CD4-positive, alpha-beta T cell treated with Interleukin-4 for 1 hour (primary cell): ENCODE measurements at regions not wholly inside any gene's neighbourhood (a gene's known extent, or its start where the extent isn't known, plus 50 kb on each side); places are given as distances from the start of the nearest gene placed in this dataset.
"Not testable (repeated sequence)": the region's sequence is repeated elsewhere in the genome, so short reads cannot be mapped to it uniquely, and the experiment has no call there.

Source experiments
- DNase-seq, 2 donors: peaks; one replicate each; pipeline ENCODE4 v3.0.0-alpha.2; 2020 to 2022

DNA sequence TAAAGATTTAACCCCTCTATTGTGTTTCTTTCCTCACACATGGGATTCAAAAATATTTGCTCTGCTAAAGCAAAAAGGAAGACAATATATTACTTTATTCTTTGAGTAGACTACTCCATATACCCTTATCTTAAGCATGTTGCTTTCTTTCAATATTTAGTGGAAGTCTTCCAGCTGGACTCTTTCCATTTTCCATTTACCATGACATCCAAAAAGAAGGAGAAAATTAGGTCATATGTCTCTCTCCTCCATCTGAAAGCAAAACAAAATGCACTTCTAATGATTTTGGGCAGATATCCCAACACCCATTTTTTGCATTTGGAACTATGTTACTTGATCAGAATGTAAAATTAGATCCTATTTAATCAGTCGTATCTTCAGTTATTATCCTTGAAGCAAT lies 1336.5 kb downstream of the PCDH19 start:
- DNase-seq = no peak

DNA sequence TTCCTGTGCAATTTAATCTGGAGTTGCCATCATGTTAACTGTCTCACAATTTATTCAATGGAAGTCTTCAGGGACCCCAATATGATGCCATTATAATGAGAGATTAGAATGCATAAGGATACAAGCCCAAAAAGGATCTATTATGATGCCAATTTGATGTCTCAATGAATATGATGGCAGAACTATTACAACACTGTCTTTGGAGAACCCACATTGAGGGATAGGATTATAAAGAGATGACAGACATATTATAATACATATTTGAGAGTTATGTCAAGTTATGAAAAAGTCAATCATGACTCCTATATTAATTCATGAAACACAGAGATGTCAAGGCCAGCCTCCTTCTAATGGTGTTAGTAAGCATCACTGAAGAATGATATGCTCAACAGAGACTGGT lies 1358.4 kb downstream of the PCDH19 start:
- no peak for DNase-seq

DNA sequence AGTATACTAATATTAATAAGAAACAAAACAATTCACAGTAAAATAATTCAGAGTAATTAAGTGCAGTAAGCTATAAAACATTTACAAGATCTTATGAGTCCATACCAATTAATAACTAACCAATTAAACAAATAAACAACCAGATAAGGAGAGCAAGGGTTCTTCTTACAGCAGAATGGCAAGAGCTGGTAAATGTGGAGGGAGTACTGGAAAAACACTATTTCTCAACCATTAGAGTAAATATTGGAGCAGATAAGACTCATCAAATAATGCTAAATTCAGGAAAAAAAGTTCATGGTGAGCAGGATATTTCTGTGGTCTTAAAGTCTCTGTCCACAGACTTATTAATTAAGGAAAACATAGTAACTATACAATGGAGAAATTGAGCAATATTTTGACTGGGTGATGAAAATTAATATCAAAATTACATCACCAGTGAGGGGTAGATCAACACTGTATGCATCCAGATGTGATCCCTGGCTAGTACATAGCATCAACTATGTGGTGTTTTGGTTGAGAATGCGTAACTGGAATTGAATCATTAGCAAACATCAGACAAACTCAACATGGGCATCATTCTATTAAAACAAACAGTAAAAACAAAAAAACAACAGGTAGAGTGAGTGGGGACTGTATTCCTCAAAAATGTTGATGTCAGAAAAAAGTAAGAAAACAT lies 1376.7 kb downstream of the PCDH19 start:
- no peak for DNase-seq

DNA sequence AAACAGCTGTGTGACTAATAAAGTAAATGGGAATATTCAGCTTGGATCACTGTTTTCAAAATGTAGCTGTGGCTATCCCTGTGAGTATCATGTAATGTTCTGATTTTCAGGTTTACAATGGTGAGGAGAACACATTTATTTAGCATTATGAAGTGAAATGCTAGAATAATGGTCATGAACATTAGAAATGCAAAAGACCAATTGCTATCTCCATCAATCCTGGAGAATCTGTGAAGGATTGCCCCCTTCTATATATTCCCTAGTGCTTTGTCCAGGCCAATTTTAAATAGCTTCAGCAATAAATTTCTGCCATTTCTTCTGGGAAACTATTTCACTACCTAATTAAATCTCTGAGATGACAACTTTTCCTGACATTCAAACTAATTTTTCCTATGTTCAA lies 1399.1 kb downstream of the PCDH19 start:
- no peak for DNase-seq

DNA sequence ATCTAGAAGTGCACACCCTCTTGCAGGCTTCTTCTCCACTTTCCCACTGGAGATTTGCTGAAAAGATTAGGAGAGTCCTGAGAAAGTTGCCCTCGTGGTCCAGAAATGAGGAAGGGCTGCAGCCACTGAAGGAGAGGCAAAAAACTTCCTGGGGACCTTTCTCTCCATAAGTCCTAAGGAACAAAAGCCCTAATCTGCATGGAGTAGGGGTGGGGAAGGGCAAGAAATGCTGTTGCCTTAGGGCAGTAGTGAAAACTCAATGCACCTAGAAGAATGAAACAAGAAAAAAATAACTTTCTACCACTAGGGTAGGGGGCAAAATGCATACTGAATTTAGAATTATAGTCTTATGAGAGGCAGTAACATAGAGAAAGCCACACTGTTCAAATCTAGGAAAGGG lies 1408.8 kb downstream of the PCDH19 start:
- no peak for DNase-seq

DNA sequence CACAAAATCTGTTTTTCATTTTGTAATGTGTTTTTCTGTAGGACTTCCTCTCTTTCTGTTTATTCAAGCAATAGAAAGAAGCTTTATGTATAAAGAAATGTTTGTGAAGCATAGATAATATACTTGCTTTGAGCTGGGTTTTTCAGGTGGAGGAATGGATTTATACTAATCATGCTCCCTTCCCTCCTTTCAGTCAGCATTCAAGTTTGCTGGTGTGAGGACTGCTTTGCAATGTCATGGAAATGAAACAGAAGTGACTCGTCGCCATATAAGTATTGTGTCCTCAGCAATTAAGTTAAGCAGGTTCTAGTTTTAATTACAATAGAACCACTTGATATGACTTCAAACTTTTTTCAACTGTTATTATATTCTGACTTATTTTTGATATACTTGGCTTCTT lies 1447.1 kb downstream of the PCDH19 start:
- no peak for DNase-seq

DNA sequence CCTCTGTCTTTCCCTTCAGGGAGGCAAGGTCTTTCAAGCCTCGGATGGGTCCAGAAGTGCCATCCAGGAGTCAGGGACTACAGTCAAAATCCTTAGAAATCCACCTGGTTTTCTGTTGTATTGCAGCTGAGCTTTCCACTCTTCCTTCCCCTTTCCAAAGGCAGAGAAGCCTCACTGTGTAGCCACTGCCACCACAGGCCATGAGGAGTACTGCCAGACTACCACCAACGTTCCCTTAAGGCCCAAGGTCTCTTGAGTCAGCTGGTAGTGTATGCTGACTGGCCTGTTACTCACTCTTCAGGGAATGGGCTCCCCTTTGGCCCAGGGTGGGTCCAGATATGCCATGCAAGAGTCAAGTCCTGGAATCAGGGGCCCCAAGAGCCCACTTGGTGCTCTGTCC lies 1454.1 kb downstream of the PCDH19 start:
- no peak for DNase-seq

DNA sequence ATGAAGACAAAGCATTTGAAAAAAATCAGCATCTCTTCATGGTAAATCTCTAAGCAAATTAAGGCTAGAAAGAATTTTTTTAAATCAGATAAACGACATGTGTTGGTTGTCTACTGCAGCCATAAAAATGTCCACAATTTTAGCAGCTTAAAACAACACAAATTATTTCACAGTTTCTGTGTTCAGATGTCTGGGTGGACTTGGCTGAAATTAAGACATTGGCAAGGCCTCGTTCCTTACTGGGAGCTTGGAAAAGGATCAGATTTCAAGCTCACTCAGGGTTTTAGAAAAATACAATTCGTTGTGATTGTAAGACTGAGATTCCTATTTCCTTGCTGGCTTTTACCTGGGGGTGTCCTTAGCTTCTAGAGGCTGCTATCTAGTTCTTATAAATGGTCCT lies 1470.6 kb downstream of the PCDH19 start:
- no peak for DNase-seq

DNA sequence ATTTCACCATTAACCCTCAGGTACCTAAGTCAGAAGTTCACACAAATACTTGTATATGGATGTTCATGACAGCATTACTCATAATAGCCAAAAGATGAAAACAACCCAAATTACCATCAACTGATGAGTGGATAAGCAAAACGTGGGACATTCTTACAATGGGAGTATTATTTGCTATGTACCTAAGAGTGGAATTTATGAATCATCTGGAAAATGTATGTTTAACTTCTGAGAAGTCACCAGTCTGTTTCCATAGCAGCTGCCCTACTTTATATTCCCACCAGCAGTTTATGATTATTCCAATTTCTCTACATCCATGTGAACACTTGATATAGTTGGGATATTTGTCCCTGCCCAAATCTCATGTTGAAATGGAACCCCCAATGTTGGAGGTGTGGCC lies 1478.9 kb downstream of the PCDH19 start:
- DNase-seq = no peak

DNA sequence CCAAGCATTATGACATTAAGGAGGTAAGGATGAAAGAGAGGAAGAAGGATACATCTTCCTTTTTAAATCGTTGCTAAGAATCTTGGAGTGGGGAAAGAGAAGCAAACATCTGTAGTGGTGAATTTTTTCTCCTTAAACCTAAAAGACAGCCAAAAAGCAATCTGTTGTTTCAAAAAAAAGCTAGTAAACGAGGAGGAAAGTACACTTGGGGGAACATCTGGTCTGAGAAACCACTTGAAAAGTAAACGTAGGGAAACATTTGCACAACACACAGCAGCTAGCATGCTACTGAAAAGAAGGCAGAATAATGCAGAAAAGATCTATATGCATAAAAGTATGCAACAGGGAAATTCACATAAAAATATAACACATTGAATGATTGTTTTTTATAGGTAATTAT lies 1485.6 kb downstream of the PCDH19 start:
- DNase-seq = no peak

DNA sequence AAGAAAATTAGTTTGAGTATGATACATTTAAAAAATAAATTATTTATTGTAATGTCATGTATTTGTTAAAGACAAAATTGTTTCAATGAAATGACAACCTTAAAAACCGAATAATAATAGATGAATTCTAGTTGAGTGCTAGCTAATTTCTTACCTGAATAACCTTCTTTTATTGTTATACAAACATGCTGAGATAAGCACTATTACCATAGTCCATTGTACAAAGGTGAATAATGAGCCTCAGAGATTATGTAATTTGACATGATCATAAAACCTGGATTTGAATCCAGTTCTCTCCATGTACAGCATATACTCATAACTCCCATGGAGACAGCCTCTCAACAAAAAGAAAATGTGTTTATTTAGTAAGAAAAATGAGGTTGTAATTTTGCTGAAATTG lies 1512.9 kb downstream of the PCDH19 start:
- DNase-seq = no peak

DNA sequence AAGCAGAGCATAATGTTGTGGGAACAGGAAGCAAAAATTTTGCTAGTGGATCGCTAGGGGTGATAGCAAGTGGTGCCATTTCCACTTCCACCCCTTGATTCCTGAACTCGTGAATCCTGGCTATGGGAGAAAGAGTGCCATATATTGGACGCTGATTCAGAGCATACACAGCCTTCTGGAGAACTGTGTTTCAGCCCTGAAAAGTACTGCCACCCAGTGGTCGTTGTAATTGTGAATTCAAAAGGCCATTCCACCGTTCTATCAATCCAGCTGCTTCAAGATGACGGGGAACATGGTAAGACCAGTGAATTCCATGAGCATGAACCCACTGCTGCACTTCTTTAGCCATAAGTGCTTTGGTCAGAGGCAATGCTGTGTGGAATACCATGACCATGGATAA lies 1559.4 kb downstream of the PCDH19 start:
- not testable (repeated sequence) for DNase-seq
